ENCODE measurements at regions not wholly inside any gene's neighbourhood (a gene's known extent, or its start where the extent isn't known, plus 50 kb on each side); places are given as distances from the start of the nearest gene placed in this dataset.

GRCh38 chr15:60110909-60111308 is 106.8 kb downstream of the FOXB1 start:
- TF ChIP-seq, protein P1, sequence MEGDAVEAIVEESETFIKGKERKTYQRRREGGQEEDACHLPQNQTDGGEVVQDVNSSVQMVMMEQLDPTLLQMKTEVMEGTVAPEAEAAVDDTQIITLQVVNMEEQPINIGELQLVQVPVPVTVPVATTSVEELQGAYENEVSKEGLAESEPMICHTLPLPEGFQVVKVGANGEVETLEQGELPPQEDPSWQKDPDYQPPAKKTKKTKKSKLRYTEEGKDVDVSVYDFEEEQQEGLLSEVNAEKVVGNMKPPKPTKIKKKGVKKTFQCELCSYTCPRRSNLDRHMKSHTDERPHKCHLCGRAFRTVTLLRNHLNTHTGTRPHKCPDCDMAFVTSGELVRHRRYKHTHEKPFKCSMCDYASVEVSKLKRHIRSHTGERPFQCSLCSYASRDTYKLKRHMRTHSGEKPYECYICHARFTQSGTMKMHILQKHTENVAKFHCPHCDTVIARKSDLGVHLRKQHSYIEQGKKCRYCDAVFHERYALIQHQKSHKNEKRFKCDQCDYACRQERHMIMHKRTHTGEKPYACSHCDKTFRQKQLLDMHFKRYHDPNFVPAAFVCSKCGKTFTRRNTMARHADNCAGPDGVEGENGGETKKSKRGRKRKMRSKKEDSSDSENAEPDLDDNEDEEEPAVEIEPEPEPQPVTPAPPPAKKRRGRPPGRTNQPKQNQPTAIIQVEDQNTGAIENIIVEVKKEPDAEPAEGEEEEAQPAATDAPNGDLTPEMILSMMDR (IDR thresholded peaks at IDR 0.05; ENCODE audit: low read depth, low read length, missing input control): no peak
- TF ChIP-seq YY1 (IDR thresholded peaks at IDR 0.05): no peak
- no peak for TF ChIP-seq FOXA2 (IDR thresholded peaks at IDR 0.05)
- TF ChIP-seq REST (IDR thresholded peaks at IDR 0.05): no peak
- no peak for TF ChIP-seq GABPA (IDR thresholded peaks at IDR 0.05 in 1 of 2, conservative IDR thresholded peaks at IDR 0.05 in 1 of 2)
- TF ChIP-seq TAF1 (conservative IDR thresholded peaks at IDR 0.05): no peak
- no peak for TF ChIP-seq RAD21 (IDR thresholded peaks at IDR 0.05)
